IPS-18c (cell line): ENCODE measurements at regions not wholly inside any gene's neighbourhood (a gene's known extent, or its start where the extent isn't known, plus 50 kb on each side); places are given as distances from the start of the nearest gene placed in this dataset.

Source experiments
- H3K4me3 ChIP-seq: 2 replicates; pipeline ENCODE4 v1.7.0; 2013; ENCODE audit warnings: low read depth, mild to moderate bottlenecking, low read length, moderate library complexity; ENCODE audit not compliant: insufficient read depth
- H3K9me3 ChIP-seq: one replicate; pipeline ENCODE4 v1.6.1; 2013; ENCODE audit warnings: mild to moderate bottlenecking, low read length, moderate library complexity; ENCODE audit not compliant: control insufficient read depth, insufficient read depth

GRCh38 chr10:90344226-90344625 lies 513.6 kb downstream of the HTR7 start:
- Histone ChIP-seq H3K9me3 (no peaks in the 10 kb centered on the region), H3K4me3 (no peak overlapping the region)

- H3K9me3 ChIP-seq, result no peaks in the 10 kb centered on the region
- no peak overlapping the region for H3K4me3 ChIP-seq
Observed at GRCh38 chr10:90347239-90347638, 510.6 kb downstream of the HTR7 start.

- Histone ChIP-seq H3K9me3 (no peaks in the 10 kb centered on the region), H3K4me3 (no peak overlapping the region)
Observed at GRCh38 chr10:90350122-90350521, 507.7 kb downstream of the HTR7 start.

GRCh38 chr10:90352288-90352687 lies 505.6 kb downstream of the HTR7 start:
- no peak overlapping the region for H3K4me3 ChIP-seq
- H3K9me3 ChIP-seq, result no peaks in the 10 kb centered on the region

- Histone ChIP-seq H3K4me3 (no peak overlapping the region), H3K9me3 (no peaks in the 10 kb centered on the region)
Observed at GRCh38 chr10:90354914-90355313, 502.9 kb downstream of the HTR7 start.

GRCh38 chr10:90363799-90364483 lies 493.9 kb downstream of the HTR7 start:
- Histone ChIP-seq H3K4me3 (no peak overlapping the region), H3K9me3 (no peaks in the 10 kb centered on the region)

GRCh38 chr10:90372451-90372850 lies 485.4 kb downstream of the HTR7 start:
- no peak overlapping the region for H3K4me3 ChIP-seq
- H3K9me3 ChIP-seq, result no peaks in the 10 kb centered on the region

GRCh38 chr10:90373911-90374310 lies 483.9 kb downstream of the HTR7 start:
- no peaks in the 10 kb centered on the region for H3K9me3 ChIP-seq
- H3K4me3 ChIP-seq, result no peak overlapping the region

- Histone ChIP-seq H3K9me3 (no peaks in the 10 kb centered on the region), H3K4me3 (no peak overlapping the region)
Observed at GRCh38 chr10:90378524-90379076, 479.2 kb downstream of the HTR7 start.

GRCh38 chr10:90381468-90381867 lies 476.4 kb downstream of the HTR7 start:
- H3K4me3 ChIP-seq, result no peak overlapping the region
- H3K9me3 ChIP-seq, result no peaks in the 10 kb centered on the region

GRCh38 chr10:90389876-90390275 lies 468.0 kb downstream of the HTR7 start:
- Histone ChIP-seq H3K9me3 (no peaks in the 10 kb centered on the region), H3K4me3 (no peak overlapping the region)

- H3K9me3 ChIP-seq, result no peaks in the 10 kb centered on the region
- H3K4me3 ChIP-seq, result no peak overlapping the region
Observed at GRCh38 chr10:90394311-90394710, 463.5 kb downstream of the HTR7 start.

GRCh38 chr10:90396721-90397120 lies 461.1 kb downstream of the HTR7 start:
- H3K4me3 ChIP-seq, result no peak overlapping the region
- no peaks in the 10 kb centered on the region for H3K9me3 ChIP-seq

- no peaks in the 10 kb centered on the region for H3K9me3 ChIP-seq
- no peak overlapping the region for H3K4me3 ChIP-seq
Observed at GRCh38 chr10:90398566-90398965, 459.3 kb downstream of the HTR7 start.

- Histone ChIP-seq H3K9me3 (no peaks in the 10 kb centered on the region), H3K4me3 (no peak overlapping the region)
Observed at GRCh38 chr10:90399782-90400181, 458.1 kb downstream of the HTR7 start.

GRCh38 chr10:90403211-90404000 lies 454.4 kb downstream of the HTR7 start:
- no peaks in the 10 kb centered on the region for H3K9me3 ChIP-seq

GRCh38 chr10:90407131-90407530 lies 450.7 kb downstream of the HTR7 start:
- H3K4me3 ChIP-seq, result no peak overlapping the region
- H3K9me3 ChIP-seq, result no peaks in the 10 kb centered on the region

More at GRCh38 chr10:90403211-90404000, 454.4 kb downstream of the HTR7 start:
- H3K4me3 ChIP-seq, result no peak overlapping the region

GRCh38 chr10:90407851-90408250 lies 450.0 kb downstream of the HTR7 start:
- Histone ChIP-seq H3K4me3 (no peak overlapping the region), H3K9me3 (no peaks in the 10 kb centered on the region)
